Neural crest cell (in vitro differentiated cells): ENCODE measurements at regions not wholly inside any gene's neighbourhood (a gene's known extent, or its start where the extent isn't known, plus 50 kb on each side); places are given as distances from the start of the nearest gene placed in this dataset.
"Not testable (repeated sequence)": the region's sequence is repeated elsewhere in the genome, so short reads cannot be mapped to it uniquely, and the experiment has no call there.

Experiments
- DNase-seq: peaks from one replicate; pipeline ENCODE4 v3.0.0; 2021; ENCODE audit warnings: low read depth, mixed read lengths, low spot score
- H3K27ac Mint-ChIP-seq: one replicate; pipeline ENCODE4 v1.8.0; 2021; ENCODE audit warnings: mild to moderate bottlenecking, mixed read lengths; ENCODE audit not compliant: unreplicated experiment
- H3K27me3 Mint-ChIP-seq: 2 replicates; pipeline ENCODE4 v1.8.0; 2021; ENCODE audit warnings: low read depth, mild to moderate bottlenecking, mixed read lengths
- H3K36me3 Mint-ChIP-seq: 2 replicates; pipeline ENCODE4 v1.8.0; 2021; ENCODE audit warnings: low read depth, mild to moderate bottlenecking, mixed read lengths
- H3K4me1 Mint-ChIP-seq: 2 replicates; pipeline ENCODE4 v1.8.0; 2021; ENCODE audit warnings: mixed read lengths
- H3K4me3 Mint-ChIP-seq: one replicate; pipeline ENCODE4 v1.8.0; 2021; ENCODE audit warnings: mild to moderate bottlenecking, mixed read lengths
- H3K9me3 Mint-ChIP-seq: 2 replicates; pipeline ENCODE4 v1.8.0; 2021; ENCODE audit warnings: mixed read lengths
- TF ChIP-seq, protein P1 (sequence below): fragments of 200-600 bp; sonication (generic); conservative IDR thresholded peaks from 2 replicates; pipeline ENCODE4 v1.5.0; 2021; ENCODE audit warnings: antibody characterized with exemption, mild to moderate bottlenecking

DNA sequence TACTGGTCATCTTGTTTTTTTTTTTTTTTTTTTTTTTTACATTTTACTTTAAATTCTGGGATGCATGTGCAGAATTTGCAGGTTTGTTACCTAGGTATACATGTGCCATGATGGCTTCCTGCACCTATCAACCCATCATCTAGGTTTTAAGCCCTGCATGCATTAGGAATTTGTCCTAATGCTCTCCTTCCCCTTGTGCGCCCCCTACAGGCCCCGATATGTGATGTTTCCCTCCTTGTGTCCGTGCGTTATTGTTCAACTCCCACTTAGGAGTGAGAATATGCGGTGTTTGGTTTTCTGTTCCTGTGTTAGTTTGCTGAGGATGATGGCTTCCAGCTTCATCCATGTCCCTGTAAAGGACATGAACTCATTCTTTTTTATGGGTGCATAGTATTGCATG is 249.6 kb upstream of the SLC16A7 start:
- not testable (repeated sequence) for DNase-seq, H3K27me3 Mint-ChIP-seq, H3K27ac Mint-ChIP-seq, H3K9me3 Mint-ChIP-seq, H3K4me3 Mint-ChIP-seq, H3K4me1 Mint-ChIP-seq, H3K36me3 Mint-ChIP-seq
- TF ChIP-seq, protein P1, sequence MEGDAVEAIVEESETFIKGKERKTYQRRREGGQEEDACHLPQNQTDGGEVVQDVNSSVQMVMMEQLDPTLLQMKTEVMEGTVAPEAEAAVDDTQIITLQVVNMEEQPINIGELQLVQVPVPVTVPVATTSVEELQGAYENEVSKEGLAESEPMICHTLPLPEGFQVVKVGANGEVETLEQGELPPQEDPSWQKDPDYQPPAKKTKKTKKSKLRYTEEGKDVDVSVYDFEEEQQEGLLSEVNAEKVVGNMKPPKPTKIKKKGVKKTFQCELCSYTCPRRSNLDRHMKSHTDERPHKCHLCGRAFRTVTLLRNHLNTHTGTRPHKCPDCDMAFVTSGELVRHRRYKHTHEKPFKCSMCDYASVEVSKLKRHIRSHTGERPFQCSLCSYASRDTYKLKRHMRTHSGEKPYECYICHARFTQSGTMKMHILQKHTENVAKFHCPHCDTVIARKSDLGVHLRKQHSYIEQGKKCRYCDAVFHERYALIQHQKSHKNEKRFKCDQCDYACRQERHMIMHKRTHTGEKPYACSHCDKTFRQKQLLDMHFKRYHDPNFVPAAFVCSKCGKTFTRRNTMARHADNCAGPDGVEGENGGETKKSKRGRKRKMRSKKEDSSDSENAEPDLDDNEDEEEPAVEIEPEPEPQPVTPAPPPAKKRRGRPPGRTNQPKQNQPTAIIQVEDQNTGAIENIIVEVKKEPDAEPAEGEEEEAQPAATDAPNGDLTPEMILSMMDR, result peak; percentile 51

- Mint-ChIP-seq H3K9me3 (peaks cover 4% of the 10 kb centered on the region), H3K36me3 (no peaks in the 10 kb centered on the region), H3K27me3 (no peaks in the 10 kb centered on the region), H3K27ac (no peak overlapping the region), H3K4me1 (no peaks in the 10 kb centered on the region), H3K4me3 (no peak overlapping the region)
- TF ChIP-seq, protein P1, result no peak
- no peak for DNase-seq
These were observed 250.4 kb upstream of the SLC16A7 start for GRCh38 chr12:59345406-59345805.

DNA sequence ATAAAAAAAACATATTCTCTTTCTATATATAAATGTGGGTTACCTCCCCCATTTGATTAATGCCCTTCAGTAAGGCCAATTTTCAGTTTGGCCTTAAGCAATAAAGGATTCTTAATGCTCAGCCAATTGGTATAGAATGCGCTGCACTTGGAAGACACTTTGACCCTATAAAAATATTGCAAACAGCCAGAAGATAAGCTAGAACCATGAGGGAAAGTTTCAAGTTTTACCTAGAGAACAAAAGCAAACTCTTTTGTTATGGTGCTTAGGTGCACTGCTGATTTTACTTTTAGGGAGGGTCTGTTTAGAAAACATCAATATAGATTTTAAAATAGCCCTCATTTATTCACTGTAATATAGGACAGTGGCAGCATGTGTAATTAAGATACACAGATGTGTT is 251.6 kb upstream of the SLC16A7 start:
- Mint-ChIP-seq H3K4me3 (no peak overlapping the region), H3K27ac (no peak overlapping the region), H3K27me3 (no peaks in the 10 kb centered on the region), H3K9me3 (peaks cover 8% of the 10 kb centered on the region), H3K36me3 (no peaks in the 10 kb centered on the region), H3K4me1 (no peaks in the 10 kb centered on the region)
- no peak for DNase-seq
- TF ChIP-seq, protein P1, result no peak

- Mint-ChIP-seq H3K4me1 (no peaks in the 10 kb centered on the region), H3K4me3 (no peak overlapping the region), H3K27ac (no peak overlapping the region), H3K36me3 (peaks cover 3% of the 10 kb centered on the region), H3K27me3 (peaks cover 39% of the 10 kb centered on the region), H3K9me3 (no peaks in the 10 kb centered on the region)
- no peak for DNase-seq
- TF ChIP-seq, protein P1, result no peak
These were observed 266.4 kb upstream of the SLC16A7 start for GRCh38 chr12:59329462-59329861.

GRCh38 chr12:59328395-59329075 is 267.3 kb upstream of the SLC16A7 start:
- not testable (repeated sequence) for H3K9me3 Mint-ChIP-seq, H3K4me3 Mint-ChIP-seq, DNase-seq, H3K4me1 Mint-ChIP-seq, H3K36me3 Mint-ChIP-seq
- peak overlapping the region; percentile 57 for H3K27ac Mint-ChIP-seq
- H3K27me3 Mint-ChIP-seq, result peaks cover 39% of the 10 kb centered on the region

GRCh38 chr12:59326457-59326856 is 269.4 kb upstream of the SLC16A7 start:
- H3K27me3 Mint-ChIP-seq, result peaks cover 39% of the 10 kb centered on the region
- not testable (repeated sequence) for H3K4me1 Mint-ChIP-seq, H3K36me3 Mint-ChIP-seq, DNase-seq, H3K9me3 Mint-ChIP-seq, H3K4me3 Mint-ChIP-seq
- peak overlapping the region; percentile 78 for H3K27ac Mint-ChIP-seq
